AG09319 (cell line): ENCODE measurements at regions not wholly inside any gene's neighbourhood (a gene's known extent, or its start where the extent isn't known, plus 50 kb on each side); places are given as distances from the start of the nearest gene placed in this dataset.

Experiments
- DNase-seq: peaks from one replicate; pipeline ENCODE4 v3.0.0-alpha.2; 2010; ENCODE audit warnings: low read depth; ENCODE audit errors: extremely low read depth
- TF ChIP-seq, protein P1 (sequence below): IDR thresholded peaks from 2 replicates; pipeline ENCODE4 v1.5.1; 2011; ENCODE audit warnings: low read depth, mild to moderate bottlenecking, inconsistent platforms, low read length, moderate library complexity

DNA sequence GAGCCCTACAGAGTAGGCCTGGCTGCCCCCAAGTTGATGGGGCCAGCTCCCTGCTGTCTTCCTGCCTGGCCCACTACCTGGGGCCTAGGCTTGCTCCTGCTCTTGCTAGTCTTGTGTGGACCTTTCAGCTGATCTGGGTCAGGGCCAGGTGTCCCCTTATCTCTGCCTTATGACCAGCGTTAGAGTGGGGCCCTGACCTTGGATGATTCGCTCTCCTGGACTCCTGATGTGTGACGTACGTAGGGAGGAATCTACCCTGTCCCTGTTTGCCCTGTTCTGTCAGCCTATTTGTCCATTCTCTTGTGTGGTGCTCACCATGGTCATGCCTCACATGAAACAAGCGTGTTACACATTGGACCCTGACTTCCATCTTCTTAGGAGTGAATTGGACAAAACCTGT is 571.8 kb downstream of the QKI start:
- no peak for DNase-seq
- TF ChIP-seq, protein P1, sequence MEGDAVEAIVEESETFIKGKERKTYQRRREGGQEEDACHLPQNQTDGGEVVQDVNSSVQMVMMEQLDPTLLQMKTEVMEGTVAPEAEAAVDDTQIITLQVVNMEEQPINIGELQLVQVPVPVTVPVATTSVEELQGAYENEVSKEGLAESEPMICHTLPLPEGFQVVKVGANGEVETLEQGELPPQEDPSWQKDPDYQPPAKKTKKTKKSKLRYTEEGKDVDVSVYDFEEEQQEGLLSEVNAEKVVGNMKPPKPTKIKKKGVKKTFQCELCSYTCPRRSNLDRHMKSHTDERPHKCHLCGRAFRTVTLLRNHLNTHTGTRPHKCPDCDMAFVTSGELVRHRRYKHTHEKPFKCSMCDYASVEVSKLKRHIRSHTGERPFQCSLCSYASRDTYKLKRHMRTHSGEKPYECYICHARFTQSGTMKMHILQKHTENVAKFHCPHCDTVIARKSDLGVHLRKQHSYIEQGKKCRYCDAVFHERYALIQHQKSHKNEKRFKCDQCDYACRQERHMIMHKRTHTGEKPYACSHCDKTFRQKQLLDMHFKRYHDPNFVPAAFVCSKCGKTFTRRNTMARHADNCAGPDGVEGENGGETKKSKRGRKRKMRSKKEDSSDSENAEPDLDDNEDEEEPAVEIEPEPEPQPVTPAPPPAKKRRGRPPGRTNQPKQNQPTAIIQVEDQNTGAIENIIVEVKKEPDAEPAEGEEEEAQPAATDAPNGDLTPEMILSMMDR, result no peak

- TF ChIP-seq, protein P1, result no peak
- no peak for DNase-seq
These were observed 571.2 kb downstream of the QKI start for GRCh38 chr6:163985710-163986109.

- DNase-seq, result no peak
- TF ChIP-seq, protein P1, result no peak
These were observed 570.5 kb downstream of the QKI start for GRCh38 chr6:163985040-163985439.

DNA sequence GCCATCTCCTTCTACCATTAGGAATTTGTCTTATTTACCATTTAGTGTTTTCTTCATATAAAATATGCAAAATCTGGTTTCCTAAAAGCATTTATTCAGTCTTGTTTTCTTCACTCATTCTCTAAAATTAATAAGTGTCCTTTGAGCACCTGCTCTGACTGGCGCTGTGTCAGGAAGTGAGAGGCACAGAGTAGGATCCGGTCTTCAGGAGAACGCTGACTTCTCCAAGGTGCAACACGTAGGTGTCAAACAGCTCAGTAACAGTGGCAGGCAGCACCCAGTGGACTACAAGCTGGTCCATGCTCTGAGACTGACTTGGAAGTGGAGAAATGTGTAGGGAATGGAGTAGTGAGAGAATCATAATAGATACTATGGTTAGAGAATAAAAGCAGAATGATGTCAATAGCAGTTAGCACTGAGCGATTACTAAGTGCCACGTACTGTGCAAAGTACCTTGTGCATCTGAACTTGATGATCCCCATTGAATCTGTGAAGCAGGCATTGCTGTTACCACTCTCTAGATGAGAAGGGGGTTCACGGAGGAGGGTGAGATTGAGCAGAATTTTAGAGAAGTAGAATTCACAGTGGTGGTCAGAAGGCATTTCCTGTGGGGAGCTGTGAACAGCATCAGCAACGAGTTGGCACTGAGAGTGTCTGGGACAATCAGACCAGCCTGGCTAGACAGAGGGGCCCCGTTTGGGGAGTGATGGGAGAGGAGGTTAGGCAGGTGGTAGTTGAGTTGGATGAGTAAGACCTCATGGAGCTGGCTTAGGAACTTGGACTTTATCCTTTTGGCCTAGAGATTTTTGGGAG is 569.8 kb downstream of the QKI start:
- no peak for DNase-seq
- TF ChIP-seq, protein P1, result no peak

DNA sequence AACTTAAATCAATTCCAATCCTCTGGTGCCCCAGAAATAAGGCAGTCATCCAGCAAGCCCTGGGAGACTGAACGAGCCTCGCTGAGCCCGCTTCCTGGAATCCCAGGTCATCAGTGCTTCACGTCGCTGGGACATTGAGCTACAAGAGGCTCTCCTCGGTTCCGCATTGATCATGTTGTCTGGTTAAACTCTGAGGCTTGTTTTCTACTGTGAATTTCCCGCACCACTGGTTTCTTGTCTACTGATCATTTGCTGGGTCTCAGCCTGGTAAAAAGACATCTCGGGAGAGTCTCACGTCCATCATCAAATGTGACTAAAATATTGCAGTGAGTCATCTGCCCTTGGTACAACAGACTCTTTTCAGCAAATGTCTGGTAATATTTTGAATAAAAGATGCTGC is 569.2 kb downstream of the QKI start:
- DNase-seq, result no peak
- TF ChIP-seq, protein P1, result no peak

DNA sequence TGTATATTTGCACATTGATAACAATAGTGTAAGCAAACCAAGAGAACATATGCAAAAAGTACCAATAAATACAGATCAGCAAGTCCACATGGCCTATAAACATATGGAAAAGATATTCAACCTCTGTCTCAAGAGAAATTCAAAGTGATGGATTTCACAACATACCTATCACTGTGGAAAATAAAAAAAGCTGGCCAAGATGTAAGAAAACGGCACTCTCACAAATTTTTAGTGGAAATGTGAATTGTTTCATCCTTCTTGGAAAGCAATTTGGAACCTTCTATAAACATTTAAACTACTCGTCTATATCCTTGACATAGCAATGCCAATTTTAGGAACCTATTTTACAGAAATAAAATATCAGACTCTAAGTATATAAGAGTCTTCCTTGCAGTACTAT is 559.8 kb downstream of the QKI start:
- no peak for DNase-seq
- TF ChIP-seq, protein P1, result no peak

DNA sequence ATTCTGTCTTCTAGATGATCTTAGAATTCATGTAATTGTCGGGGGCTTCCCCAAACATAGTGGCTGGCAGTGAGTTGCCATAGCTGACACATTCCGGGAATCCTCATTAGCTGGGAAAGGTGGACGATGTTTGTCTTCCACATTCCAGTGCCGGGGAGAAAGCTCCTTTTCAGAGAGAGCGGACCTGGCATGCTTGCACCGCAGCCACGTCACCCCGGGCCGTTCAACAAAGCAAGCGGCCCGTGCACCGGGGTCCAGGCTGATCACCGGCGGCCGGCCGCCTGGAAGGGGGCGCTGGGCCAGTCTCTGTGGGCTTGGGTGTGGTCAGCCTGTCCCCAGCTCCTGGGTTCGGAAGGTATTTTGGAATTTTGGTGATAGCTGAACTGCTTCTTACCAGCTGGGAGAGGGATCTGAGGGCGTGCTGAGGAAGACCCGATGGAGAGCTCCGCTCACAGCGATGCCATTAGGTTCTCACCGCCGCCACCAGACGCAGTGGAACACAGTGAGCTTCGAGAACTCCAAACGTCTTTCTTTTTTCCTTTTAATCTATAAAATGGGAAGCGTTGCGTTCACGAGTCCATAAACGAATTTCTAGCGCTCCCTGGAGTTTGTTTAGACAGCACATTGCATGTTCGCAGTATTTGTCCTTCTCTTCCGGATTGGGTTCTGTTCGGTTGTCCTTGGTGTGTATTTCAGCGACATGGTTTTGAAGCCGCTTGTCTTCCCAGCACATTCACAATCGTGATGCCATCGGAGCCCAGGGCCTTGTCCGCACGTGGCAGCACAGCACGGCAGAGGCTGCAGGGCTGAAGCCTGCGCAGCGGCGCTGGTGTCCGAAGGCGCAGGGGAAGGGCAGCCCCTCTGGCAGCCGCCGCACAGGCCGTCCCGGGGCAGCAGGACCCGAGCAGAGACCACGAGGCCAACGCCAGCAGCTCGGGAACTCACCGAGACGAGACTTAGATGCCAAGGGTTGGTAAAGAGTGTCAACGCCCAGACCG is 557.6 kb downstream of the QKI start:
- TF ChIP-seq, protein P1, result no peak
- no peak for DNase-seq
